NOMO-1 treated with dmso at 0.1 percent for 144 hours (cell line): ENCODE measurements at regions not wholly inside any gene's neighbourhood (a gene's known extent, or its start where the extent isn't known, plus 50 kb on each side); places are given as distances from the start of the nearest gene placed in this dataset.

ENCODE experiments used
- DNase-seq: peaks from one replicate; lab custom pipeline; 2025; ENCODE audit not compliant: unreplicated experiment; lab: John Stamatoyannopoulos, UW

- DNase-seq: no peak
Observed at GRCh38 chr13:74004109-74004508, 130.1 kb downstream of the KLF12 start.

DNA sequence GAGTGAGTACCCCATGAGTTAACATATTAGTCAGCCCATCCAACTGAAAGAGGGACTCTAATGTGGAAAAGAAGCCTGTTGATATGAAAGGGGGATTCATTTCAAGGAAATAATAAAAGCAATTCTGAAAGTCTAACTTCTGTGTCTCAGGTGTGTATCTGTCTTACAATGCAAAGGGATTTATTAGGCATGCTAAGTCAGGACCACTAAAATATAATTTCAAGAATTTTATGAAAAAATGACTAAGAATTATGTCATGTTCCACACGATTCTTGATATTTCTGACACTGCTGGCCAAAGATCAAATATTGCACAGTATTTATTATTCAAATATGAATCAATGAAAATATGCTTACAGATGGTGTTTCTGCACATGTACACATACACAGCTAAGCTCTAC is 130.8 kb downstream of the KLF12 start:
- no peak for DNase-seq

- DNase-seq: no peak
Observed at GRCh38 chr13:74000876-74001275, 133.3 kb downstream of the KLF12 start.

DNA sequence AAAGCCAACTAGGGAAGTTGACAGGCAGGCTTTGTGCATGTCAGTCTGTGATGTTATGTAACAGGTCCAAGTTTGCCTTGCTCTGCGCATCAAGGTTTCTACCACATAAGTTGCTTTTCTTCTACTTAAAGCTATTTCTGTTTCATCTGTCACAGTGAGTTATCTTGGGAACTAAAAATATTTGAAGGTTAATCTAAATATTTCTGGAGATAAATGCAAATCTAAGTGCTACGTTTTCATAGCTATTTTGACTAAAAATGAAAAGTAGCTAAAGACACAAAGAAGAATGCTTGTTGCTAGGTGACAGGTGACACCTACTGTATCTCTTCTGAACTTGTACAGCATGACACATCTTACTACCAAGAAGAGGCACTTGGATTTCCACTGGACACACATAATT is 135.6 kb downstream of the KLF12 start:
- no peak for DNase-seq

DNA sequence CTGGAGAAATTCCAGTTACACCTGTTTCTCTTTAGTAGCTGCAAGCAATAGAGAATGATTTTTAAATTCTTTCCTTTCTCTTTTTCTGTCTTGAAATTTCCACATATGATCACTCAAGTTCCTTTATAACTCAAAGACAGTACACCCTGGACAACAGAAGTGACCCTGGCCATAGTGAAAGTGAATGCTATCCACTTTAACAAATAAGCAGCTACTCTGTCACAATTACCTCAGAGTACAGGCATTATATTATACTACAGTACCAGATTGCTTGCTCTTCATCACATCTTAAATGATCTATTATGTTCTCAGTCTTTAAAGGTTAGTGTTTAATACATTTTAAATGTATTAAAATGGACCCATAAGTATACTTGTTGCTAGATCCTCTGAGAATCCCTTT is 136.2 kb downstream of the KLF12 start:
- DNase-seq: no peak

GRCh38 chr13:73996569-73996968 is 137.6 kb downstream of the KLF12 start:
- DNase-seq: no peak

GRCh38 chr13:73995736-73996135 is 138.5 kb downstream of the KLF12 start:
- DNase-seq: no peak

- no peak for DNase-seq
Observed at GRCh38 chr13:73993661-73994060, 140.5 kb downstream of the KLF12 start.

DNA sequence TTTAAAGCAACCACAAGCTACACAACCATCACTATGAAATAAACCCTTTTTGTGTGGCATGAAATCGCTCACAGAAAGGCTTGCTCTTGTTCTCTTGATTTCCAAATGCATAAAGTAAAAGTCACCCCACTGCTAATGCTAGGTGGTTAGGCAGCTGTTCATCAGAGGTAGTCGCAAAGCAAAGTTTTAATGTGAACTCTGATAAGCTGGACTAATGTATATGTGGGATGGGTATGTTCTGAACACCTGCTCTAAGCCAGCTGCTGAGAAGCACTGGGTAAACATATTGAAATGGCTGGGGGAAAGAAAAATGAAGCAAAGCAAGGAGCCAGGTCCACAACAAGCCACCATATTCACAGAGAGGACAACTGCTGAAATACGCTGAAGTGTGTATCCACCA is 142.3 kb downstream of the KLF12 start:
- DNase-seq: no peak

DNA sequence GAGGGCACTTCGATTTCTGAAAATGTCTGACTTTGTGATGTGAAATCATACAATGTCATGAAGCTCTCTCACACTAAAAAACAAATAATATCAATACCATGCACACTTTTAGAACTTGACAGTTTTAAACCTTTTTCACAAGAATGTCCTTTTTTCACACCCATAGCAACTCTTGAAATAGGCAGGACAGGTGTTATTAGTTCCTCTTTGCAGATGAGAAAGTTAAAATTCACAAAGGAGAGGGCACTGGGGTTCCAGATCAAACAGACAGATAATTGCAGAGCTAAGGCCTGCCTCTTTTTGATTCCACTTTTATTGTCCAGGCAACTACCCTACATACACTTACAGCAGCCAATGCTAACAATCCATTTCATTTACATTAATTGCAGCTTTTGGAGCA is 142.8 kb downstream of the KLF12 start:
- DNase-seq: no peak

DNA sequence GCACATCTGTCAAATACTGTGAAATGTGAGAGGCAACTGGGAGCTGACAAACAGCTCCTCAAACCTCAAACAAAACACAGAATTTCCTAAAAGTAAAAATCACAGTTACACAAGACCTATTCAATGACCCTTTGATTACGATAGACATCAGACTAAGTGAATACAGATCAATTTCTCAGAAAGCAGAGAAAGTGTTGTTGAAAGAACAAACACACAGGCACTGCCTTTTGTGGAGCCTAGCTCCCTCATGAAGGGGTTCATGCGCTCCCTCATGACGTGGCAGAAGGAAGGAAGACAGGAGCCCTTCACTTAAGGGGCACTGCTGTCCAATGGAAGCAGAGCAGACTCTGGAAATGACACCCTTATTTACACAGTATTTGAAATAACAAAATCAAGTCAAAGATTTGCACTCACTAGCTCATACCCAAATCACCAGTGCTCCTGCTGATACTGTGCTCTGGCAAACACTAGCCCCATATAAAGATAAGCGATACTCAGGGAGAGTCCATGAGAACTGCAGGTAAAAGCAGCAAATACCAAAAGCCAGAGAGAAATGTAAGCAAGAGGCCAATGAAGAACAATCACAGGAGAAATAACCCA is 144.9 kb downstream of the KLF12 start:
- DNase-seq: no peak

GRCh38 chr13:73988461-73988860 is 145.7 kb downstream of the KLF12 start:
- DNase-seq: no peak

GRCh38 chr13:73987618-73988017 is 146.6 kb downstream of the KLF12 start:
- DNase-seq: no peak

GRCh38 chr13:73985783-73986182 is 148.4 kb downstream of the KLF12 start:
- DNase-seq: no peak

GRCh38 chr13:73984949-73985691 is 149.1 kb downstream of the KLF12 start:
- no peak for DNase-seq

- no peak for DNase-seq
Observed at GRCh38 chr13:73984201-73984600, 150.0 kb downstream of the KLF12 start.

GRCh38 chr13:73983109-73983508 is 151.1 kb downstream of the KLF12 start:
- no peak for DNase-seq

DNA sequence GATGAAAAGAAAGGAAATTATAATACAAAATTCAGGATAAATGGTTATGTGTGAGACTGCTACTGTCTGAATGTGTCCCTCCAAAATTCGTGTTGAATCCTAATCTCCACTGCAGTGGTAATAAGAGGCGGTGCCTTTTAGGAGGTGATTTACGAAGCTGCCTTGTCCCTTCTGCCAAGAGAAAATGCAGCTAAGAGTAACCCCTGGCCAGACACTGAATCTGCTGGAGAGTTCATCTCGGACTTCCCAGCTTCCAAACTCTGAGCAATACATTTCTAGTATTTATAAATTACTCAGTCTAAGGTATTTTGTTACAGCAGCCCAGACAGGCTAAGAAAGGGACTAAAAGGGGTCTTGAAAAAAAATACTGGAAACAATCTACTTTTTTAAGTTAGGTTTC is 152.6 kb downstream of the KLF12 start:
- DNase-seq: no peak

DNA sequence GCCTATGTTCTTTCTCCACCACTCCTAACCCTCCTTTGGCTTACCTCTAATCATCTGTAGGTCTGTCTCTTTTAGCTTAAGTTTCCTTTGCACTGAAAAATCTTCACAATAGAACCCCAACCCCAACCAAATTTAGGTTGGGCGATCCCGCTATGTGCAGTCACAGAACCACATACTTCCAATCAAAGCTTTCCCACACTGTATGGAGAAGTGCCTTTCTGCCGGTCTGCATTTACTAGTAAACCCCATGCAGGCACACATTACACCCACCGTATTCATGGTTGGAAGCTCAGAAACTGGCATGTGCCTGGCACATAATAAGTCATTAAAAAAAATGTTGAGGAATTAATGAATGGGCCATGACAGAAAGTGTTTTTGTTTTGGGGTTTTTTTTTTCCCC is 158.4 kb downstream of the KLF12 start:
- DNase-seq: no peak

DNA sequence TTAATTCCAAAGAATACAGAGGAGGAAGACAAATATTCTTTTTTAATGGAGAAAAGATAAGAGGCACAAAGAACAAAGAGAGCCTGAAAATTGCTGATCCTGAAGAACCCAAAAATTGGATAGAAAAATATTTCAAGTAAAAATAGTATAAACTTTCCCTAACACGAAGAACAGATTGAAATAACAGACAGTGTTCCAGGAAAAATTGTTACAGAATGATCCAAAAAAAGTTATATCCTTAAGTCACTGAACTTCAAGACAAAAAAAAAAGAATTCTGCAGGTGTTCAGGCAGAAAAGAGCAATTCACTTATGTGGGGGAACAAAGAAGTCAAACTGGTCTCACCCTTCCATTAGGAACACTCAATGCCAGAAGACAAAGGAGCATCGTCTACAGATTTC is 160.2 kb downstream of the KLF12 start:
- no peak for DNase-seq

GRCh38 chr13:73973156-73973555 is 161.0 kb downstream of the KLF12 start:
- DNase-seq: no peak

DNA sequence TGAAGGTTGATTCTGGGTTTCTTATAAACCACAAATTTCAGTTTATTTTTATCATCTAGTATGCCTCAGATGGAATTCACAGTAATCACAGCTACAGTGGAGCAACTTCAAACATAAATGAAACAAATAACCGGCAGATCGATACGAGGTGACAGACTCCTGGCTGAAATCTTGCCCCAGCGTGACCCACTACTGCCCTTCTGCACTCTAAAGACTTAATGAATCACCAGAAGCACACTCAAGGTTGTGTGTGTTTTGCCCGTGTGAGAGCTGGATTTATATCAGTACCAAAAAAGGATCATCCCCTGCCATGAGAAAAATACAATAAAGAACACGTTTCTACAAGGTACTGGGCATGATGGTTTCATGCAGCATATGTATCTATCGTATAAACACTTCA is 161.7 kb downstream of the KLF12 start:
- no peak for DNase-seq

DNA sequence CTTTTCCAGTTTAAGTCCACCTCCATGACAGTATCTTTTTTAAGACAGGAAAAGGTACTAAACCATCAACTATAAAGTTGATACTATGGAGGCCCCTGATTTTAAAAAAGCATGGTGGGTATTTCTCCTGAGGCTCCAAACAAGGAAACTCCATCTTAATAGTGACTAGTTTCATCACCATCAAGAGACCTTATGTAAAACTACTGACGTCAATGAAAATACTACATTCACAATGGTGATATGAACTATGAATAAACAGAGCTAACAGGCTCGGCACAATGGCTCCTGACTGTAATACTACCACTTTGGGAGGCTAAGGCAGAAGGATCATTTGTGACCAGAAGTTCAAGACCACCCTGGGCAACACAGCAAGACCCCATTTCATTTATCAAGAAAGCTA is 162.7 kb downstream of the KLF12 start:
- no peak for DNase-seq
